ENCODE measurements at regions not wholly inside any gene's neighbourhood (a gene's known extent, or its start where the extent isn't known, plus 50 kb on each side); places are given as distances from the start of the nearest gene placed in this dataset.

GRCh38 chr1:58310881-58311280 lies 235.6 kb downstream of the OMA1 start:
- DNase-seq (ENCODE audit: low spot score) = no peak

- no peak for DNase-seq (ENCODE audit: low spot score)
Measured at GRCh38 chr1:58310469-58310868, 236.1 kb downstream of the OMA1 start.

- no peak for DNase-seq (ENCODE audit: low spot score)
Measured at GRCh38 chr1:58308206-58308605, 238.3 kb downstream of the OMA1 start.

- DNase-seq (ENCODE audit: low spot score) = no peak
Measured at GRCh38 chr1:58307431-58307830, 239.1 kb downstream of the OMA1 start.

GRCh38 chr1:58305622-58306021 lies 240.9 kb downstream of the OMA1 start:
- no peak for DNase-seq (ENCODE audit: low spot score)

GRCh38 chr1:58304346-58304975 lies 242.1 kb downstream of the OMA1 start:
- no peak for DNase-seq (ENCODE audit: low spot score)

GRCh38 chr1:58303841-58304240 lies 242.7 kb downstream of the OMA1 start:
- DNase-seq (ENCODE audit: low spot score) = no peak

- no peak for DNase-seq (ENCODE audit: low spot score)
Measured at GRCh38 chr1:58293388-58293787, 253.1 kb downstream of the OMA1 start.

- peak; percentile 44 for DNase-seq (ENCODE audit: low spot score)
Measured at GRCh38 chr1:58290685-58291372, 255.7 kb downstream of the OMA1 start.

GRCh38 chr1:58288624-58289142 lies 257.8 kb downstream of the OMA1 start:
- DNase-seq (ENCODE audit: low spot score) = no peak

GRCh38 chr1:58287894-58288623 lies 258.5 kb downstream of the OMA1 start:
- no peak for DNase-seq (ENCODE audit: low spot score)

GRCh38 chr1:58284225-58284510 lies 262.4 kb downstream of the OMA1 start:
- DNase-seq (ENCODE audit: low spot score) = no peak

- no peak for DNase-seq (ENCODE audit: low spot score)
Measured at GRCh38 chr1:58283388-58284224, 262.9 kb downstream of the OMA1 start.

- no peak for DNase-seq (ENCODE audit: low spot score)
Measured at GRCh38 chr1:58282623-58283387, 263.7 kb downstream of the OMA1 start.

GRCh38 chr1:58266242-58266641 lies 280.3 kb downstream of the OMA1 start:
- DNase-seq (ENCODE audit: low spot score) = no peak

- DNase-seq (ENCODE audit: low spot score) = no peak
Measured at GRCh38 chr1:58264462-58264861, 282.1 kb downstream of the OMA1 start.

GRCh38 chr1:58262702-58263101 lies 283.8 kb downstream of the OMA1 start:
- DNase-seq (ENCODE audit: low spot score) = no peak

- DNase-seq (ENCODE audit: low spot score) = no peak
Measured at GRCh38 chr1:58258082-58258481, 288.4 kb downstream of the OMA1 start.

- DNase-seq (ENCODE audit: low spot score) = no peak
Measured at GRCh38 chr1:58257003-58257402, 289.5 kb downstream of the OMA1 start.

- no peak for DNase-seq (ENCODE audit: low spot score)
Measured at GRCh38 chr1:58256546-58256945, 290.0 kb downstream of the OMA1 start.

- no peak for DNase-seq (ENCODE audit: low spot score)
Measured at GRCh38 chr1:58256041-58256440, 290.5 kb downstream of the OMA1 start.

- DNase-seq (ENCODE audit: low spot score) = no peak
Measured at GRCh38 chr1:58255192-58255591, 291.3 kb downstream of the OMA1 start.
